MM.1S (cell line): ENCODE measurements at regions not wholly inside any gene's neighbourhood (a gene's known extent, or its start where the extent isn't known, plus 50 kb on each side); places are given as distances from the start of the nearest gene placed in this dataset.

Source experiments
- DNase-seq: peaks from one replicate; pipeline ENCODE4 v3.0.0-alpha.2; 2015
- H2AFZ ChIP-seq: fragments of 300-600 bp; sonication (generic); 2 replicates; pipeline ENCODE4 v1.6.0; 2016; ENCODE audit warnings: antibody characterized with exemption, low read length
- H3F3A ChIP-seq: fragments of 300-600 bp; sonication (generic); 2 replicates; pipeline ENCODE4 v1.6.1; 2016; ENCODE audit warnings: mild to moderate bottlenecking, antibody characterized with exemption, low read length, moderate library complexity, mixed read lengths; ENCODE audit not compliant: insufficient read depth
- H3K27ac ChIP-seq: fragments of 300-600 bp; sonication (generic); 2 replicates; pipeline ENCODE4 v1.5.1; 2016; ENCODE audit warnings: mild to moderate bottlenecking, low read length
- H3K27me3 ChIP-seq: fragments of 300-600 bp; sonication (generic); replicated peaks from 2 replicates; pipeline ENCODE4 v1.6.0; 2016; ENCODE audit warnings: low read length; ENCODE audit not compliant: insufficient read depth
- H3K36me3 ChIP-seq: fragments of 300-600 bp; sonication (generic); replicated peaks from 2 replicates; pipeline ENCODE4 v1.6.1; 2016; ENCODE audit warnings: mild to moderate bottlenecking, low read length, mixed read lengths; ENCODE audit not compliant: insufficient read depth
- H3K4me1 ChIP-seq: fragments of 300-600 bp; sonication (generic); 2 replicates; pipeline ENCODE4 v1.6.1; 2016; ENCODE audit warnings: low read length, mixed read lengths
- H3K4me2 ChIP-seq: fragments of 300-600 bp; sonication (generic); 2 replicates; pipeline ENCODE4 v1.6.0; 2016; ENCODE audit warnings: low read depth, low read length
- H3K4me3 ChIP-seq: fragments of 300-600 bp; sonication (generic); 2 replicates; pipeline ENCODE4 v1.5.1; 2016; ENCODE audit warnings: low read length, mixed read lengths
- H3K79me2 ChIP-seq: fragments of 300-600 bp; sonication (generic); 2 replicates; pipeline ENCODE4 v1.6.1; 2016; ENCODE audit warnings: mixed run types, low read length, mixed read lengths
- H3K9ac ChIP-seq: fragments of 300-600 bp; sonication (generic); 2 replicates; pipeline ENCODE4 v1.6.1; 2016; ENCODE audit warnings: low read length, mixed read lengths
- H3K9me2 ChIP-seq: fragments of 300-600 bp; sonication (generic); replicated peaks from 2 replicates; pipeline ENCODE4 v1.6.1; 2016; ENCODE audit warnings: mild to moderate bottlenecking, low read length, mixed read lengths; ENCODE audit not compliant: insufficient read depth
- H3K9me3 ChIP-seq: fragments of 300-600 bp; sonication (generic); replicated peaks from 2 replicates; pipeline ENCODE4 v1.6.1; 2016; ENCODE audit warnings: mild to moderate bottlenecking, low read length, mixed read lengths; ENCODE audit not compliant: insufficient read depth
- H4K20me1 ChIP-seq: fragments of 300-600 bp; sonication (generic); 2 replicates; pipeline ENCODE4 v1.6.1; 2016; ENCODE audit warnings: mild to moderate bottlenecking, low read length, moderate library complexity, mixed read lengths; ENCODE audit not compliant: insufficient read depth
- CTCF ChIP-seq: fragments of 300-600 bp; sonication (generic); IDR thresholded peaks from 2 replicates; pipeline ENCODE4 v1.5.1; 2016; ENCODE audit warnings: antibody characterized with exemption, low read length, mixed read lengths
- EZH2 ChIP-seq: fragments of 300-600 bp; sonication (generic); optimal IDR thresholded peaks from 2 replicates; pipeline ENCODE3; 2017; ENCODE audit warnings: low read depth, mild to moderate bottlenecking, antibody characterized with exemption, low read length, mixed read lengths
- EZH2phosphoT487 ChIP-seq: fragments of 300-600 bp; sonication (generic); IDR thresholded peaks from 2 replicates; pipeline ENCODE4 v1.6.1; 2018; ENCODE audit warnings: antibody characterized with exemption, low read length

GRCh38 chr3:186466391-186466974 lies 77.7 kb downstream of the CRYGS start:
- Histone ChIP-seq H3K9me3 (no peaks in the 10 kb centered on the region), H4K20me1 (no peaks in the 10 kb centered on the region), H3K4me2 (no peak overlapping the region), H3K4me3 (no peak overlapping the region), H3K36me3 (no peaks in the 10 kb centered on the region), H3K9ac (no peak overlapping the region), H2AFZ (no peak overlapping the region), H3K79me2 (no peaks in the 10 kb centered on the region), H3K9me2 (no peaks in the 10 kb centered on the region), H3K4me1 (0 out of 2 replicates have a peak, but pooled peaks cover 4% of the 10 kb centered on the region), H3K27me3 (no peaks in the 10 kb centered on the region), H3F3A (no peaks in the 10 kb centered on the region), H3K27ac (no peak overlapping the region)
- no peak for DNase-seq
- TF ChIP-seq EZH2phosphoT487 = no peak
- TF ChIP-seq EZH2 = no peak
- TF ChIP-seq CTCF = no peak

GRCh38 chr3:186465508-186465907 lies 78.7 kb downstream of the CRYGS start:
- TF ChIP-seq CTCF (no peak), EZH2phosphoT487 (no peak), EZH2 (no peak)
- no peak overlapping the region for H3K27ac ChIP-seq
- DNase-seq = no peak

GRCh38 chr3:186464424-186465093 lies 79.6 kb downstream of the CRYGS start:
- DNase-seq = no peak

More at GRCh38 chr3:186465508-186465907, 78.7 kb downstream of the CRYGS start:
- Histone ChIP-seq H3K4me1 (0 out of 2 replicates have a peak, but pooled peaks cover 4% of the 10 kb centered on the region), H3K79me2 (no peaks in the 10 kb centered on the region), H3K4me2 (no peak overlapping the region), H3K4me3 (no peak overlapping the region), H3K36me3 (no peaks in the 10 kb centered on the region), H3K9me3 (no peaks in the 10 kb centered on the region), H2AFZ (no peak overlapping the region), H3F3A (no peaks in the 10 kb centered on the region), H4K20me1 (no peaks in the 10 kb centered on the region), H3K9ac (no peak overlapping the region), H3K9me2 (no peaks in the 10 kb centered on the region), H3K27me3 (no peaks in the 10 kb centered on the region)

More at GRCh38 chr3:186464424-186465093, 79.6 kb downstream of the CRYGS start:
- H3K27me3 ChIP-seq = no peaks in the 10 kb centered on the region
- H3F3A ChIP-seq = no peaks in the 10 kb centered on the region
- H3K9me2 ChIP-seq = no peaks in the 10 kb centered on the region
- H3K27ac ChIP-seq = no peak overlapping the region
- no peaks in the 10 kb centered on the region for H3K4me1 ChIP-seq
- H2AFZ ChIP-seq = no peak overlapping the region
- H3K36me3 ChIP-seq = no peaks in the 10 kb centered on the region
- H3K9ac ChIP-seq = no peak overlapping the region
- TF ChIP-seq EZH2 = no peak
- peak; percentile 32 for TF ChIP-seq CTCF
- no peak overlapping the region for H3K4me3 ChIP-seq
- no peak overlapping the region for H3K4me2 ChIP-seq
- H3K9me3 ChIP-seq = no peaks in the 10 kb centered on the region
- no peaks in the 10 kb centered on the region for H4K20me1 ChIP-seq
- H3K79me2 ChIP-seq = no peaks in the 10 kb centered on the region
